ENCODE measurements at regions not wholly inside any gene's neighbourhood (a gene's known extent, or its start where the extent isn't known, plus 50 kb on each side); places are given as distances from the start of the nearest gene placed in this dataset.

DNA sequence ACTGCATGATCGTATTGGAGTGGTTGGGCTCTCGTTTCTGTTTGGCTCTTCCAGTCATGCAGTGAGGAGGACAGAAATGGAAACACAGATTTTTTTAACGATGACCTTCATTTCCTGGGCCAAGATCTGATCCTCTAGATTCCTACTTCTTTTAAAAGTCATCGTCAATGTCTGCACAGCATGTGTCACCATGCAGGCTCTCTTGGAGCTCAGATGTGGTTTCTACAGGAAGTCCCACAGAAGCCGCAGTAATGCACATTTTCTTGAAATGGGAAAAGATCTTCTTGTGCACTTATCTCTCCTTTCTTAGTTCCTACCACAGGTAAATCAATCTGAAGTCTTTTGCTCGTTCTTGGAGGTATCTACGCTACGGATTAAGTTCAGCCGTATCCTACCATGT is 626.9 kb downstream of the EFNB2 start:
- ChIA-PET POLR2A (no interaction called here), RAD21 (ENCODE audit: low non-redundant PET in 1 of 2, low total read pairs in 2 of 2, uncharacterized antibody in 2 of 2, unreplicated experiment in 2 of 2) (no interaction called here), CTCF (no interaction called here)
- Histone ChIP-seq H3K36me3 (ENCODE audit: control insufficient read depth in 1 of 2, insufficient read depth in 2 of 2, low read length in 2 of 2) (no peaks in the 10 kb centered on the region), H3K4me3 (replicated peaks in 1 of 2; ENCODE audit: low read depth in 1 of 2, low read length in 2 of 2) (no peak overlapping the region), H3K9me2 (ENCODE audit: insufficient read depth) (no peaks in the 10 kb centered on the region), H3K9me3 (ENCODE audit: control insufficient read depth in 1 of 2, insufficient read depth in 1 of 2, low read depth in 1 of 2, low read length in 2 of 2) (no peaks in the 10 kb centered on the region), H3K4me1 (ENCODE audit: control insufficient read depth in 1 of 2, insufficient read depth in 2 of 2, low read length in 2 of 2) (peaks cover 0 to 10% of the 10 kb centered on the region in 2 experiments; a peak in 2 of 4 replicates), H2AFZ (ENCODE audit: low read depth, low read length, poor library complexity, severe bottlenecking) (no peak overlapping the region), H3K9ac (ENCODE audit: low read length) (no peak overlapping the region), H3K27ac (ENCODE audit: low read depth, low read length) (no peak overlapping the region), H4K20me1 (ENCODE audit: insufficient read depth) (no peaks in the 10 kb centered on the region), H3K79me2 (ENCODE audit: insufficient read depth, low read length) (no peaks in the 10 kb centered on the region), H3K27me3 (ENCODE audit: insufficient read depth, low read length) (no peaks in the 10 kb centered on the region), H3K4me2 (ENCODE audit: low read length) (no peak overlapping the region)
- no TSS peak for BruUV-seq (replicated peaks)
- ATAC-seq (0 out of 2 replicates have a peak, but pooled peaks have one; percentile 47), DNase-seq (ENCODE audit: low read depth, low spot score) (no peak)
- TF ChIP-seq SIN3A (IDR thresholded peaks at IDR 0.05; ENCODE audit: low read depth), result no peak
- TF ChIP-seq TCF7L2 (IDR thresholded peaks at IDR 0.05; ENCODE audit: borderline replicate concordance, extremely low read depth, insufficient read depth, insufficient read length), result peak; percentile 39
- intact Hi-C loops (cut with micrococcal nuclease), result no loop called here

DNA sequence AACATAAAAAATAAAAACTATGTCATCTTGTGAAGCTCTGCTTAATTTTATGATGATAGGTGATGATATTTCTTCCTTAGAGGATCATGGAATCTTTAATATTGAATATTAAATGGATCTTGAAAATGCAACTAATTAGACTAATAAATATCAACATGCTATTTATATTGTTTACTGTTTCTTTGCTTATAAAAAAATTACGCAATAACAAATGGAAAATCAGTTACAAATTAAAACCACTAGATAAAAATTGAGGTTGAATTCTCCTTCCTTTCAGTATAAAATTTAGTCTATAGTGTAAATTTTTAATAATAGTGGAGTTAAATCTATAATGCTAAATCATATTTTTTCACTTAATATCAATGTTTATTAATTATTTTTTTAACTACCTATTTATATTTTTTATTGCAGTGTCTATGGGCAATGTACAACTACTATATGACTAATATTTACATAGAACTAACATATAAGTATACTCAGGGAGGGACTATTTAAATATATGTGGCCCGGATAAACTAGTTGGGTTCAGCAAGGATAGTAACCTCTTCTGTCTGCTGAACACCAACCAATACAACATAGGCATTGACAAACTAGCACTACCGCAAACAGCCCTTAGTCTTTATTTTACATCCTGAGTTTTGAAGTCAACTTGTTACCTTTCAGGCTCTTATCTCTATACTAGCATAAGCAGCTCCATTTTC is 628.0 kb downstream of the EFNB2 start:
- Histone ChIP-seq H4K20me1 (ENCODE audit: insufficient read depth) (no peaks in the 10 kb centered on the region), H3K4me2 (ENCODE audit: low read length) (no peak overlapping the region), H3K9ac (ENCODE audit: low read length) (no peak overlapping the region), H3K9me3 (ENCODE audit: control insufficient read depth in 1 of 2, insufficient read depth in 1 of 2, low read depth in 1 of 2, low read length in 2 of 2) (no peaks in the 10 kb centered on the region), H3K27me3 (ENCODE audit: insufficient read depth, low read length) (no peaks in the 10 kb centered on the region), H3K9me2 (ENCODE audit: insufficient read depth) (no peaks in the 10 kb centered on the region), H3K4me1 (ENCODE audit: control insufficient read depth in 1 of 2, insufficient read depth in 2 of 2, low read length in 2 of 2) (peaks cover 0 to 9% of the 10 kb centered on the region in 2 experiments; a peak in 2 of 4 replicates), H3K36me3 (ENCODE audit: control insufficient read depth in 1 of 2, insufficient read depth in 2 of 2, low read length in 2 of 2) (no peaks in the 10 kb centered on the region), H3K4me3 (replicated peaks in 1 of 2; ENCODE audit: low read depth in 1 of 2, low read length in 2 of 2) (no peak overlapping the region), H3K79me2 (ENCODE audit: insufficient read depth, low read length) (no peaks in the 10 kb centered on the region), H2AFZ (ENCODE audit: low read depth, low read length, poor library complexity, severe bottlenecking) (no peak overlapping the region), H3K27ac (ENCODE audit: low read depth, low read length) (no peak overlapping the region)
- DNase-seq (ENCODE audit: low read depth, low spot score), result no peak
- TF ChIP-seq YY1 (IDR thresholded peaks at IDR 0.05; ENCODE audit: extremely low read depth, insufficient replicate concordance, low read depth, low read length), result no peak
- TF ChIP-seq, protein P1, sequence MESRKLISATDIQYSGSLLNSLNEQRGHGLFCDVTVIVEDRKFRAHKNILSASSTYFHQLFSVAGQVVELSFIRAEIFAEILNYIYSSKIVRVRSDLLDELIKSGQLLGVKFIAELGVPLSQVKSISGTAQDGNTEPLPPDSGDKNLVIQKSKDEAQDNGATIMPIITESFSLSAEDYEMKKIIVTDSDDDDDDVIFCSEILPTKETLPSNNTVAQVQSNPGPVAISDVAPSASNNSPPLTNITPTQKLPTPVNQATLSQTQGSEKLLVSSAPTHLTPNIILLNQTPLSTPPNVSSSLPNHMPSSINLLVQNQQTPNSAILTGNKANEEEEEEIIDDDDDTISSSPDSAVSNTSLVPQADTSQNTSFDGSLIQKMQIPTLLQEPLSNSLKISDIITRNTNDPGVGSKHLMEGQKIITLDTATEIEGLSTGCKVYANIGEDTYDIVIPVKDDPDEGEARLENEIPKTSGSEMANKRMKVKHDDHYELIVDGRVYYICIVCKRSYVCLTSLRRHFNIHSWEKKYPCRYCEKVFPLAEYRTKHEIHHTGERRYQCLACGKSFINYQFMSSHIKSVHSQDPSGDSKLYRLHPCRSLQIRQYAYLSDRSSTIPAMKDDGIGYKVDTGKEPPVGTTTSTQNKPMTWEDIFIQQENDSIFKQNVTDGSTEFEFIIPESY (IDR thresholded peaks at IDR 0.05; ENCODE audit: extremely low read depth, insufficient replicate concordance, low read length), result no peak
- TF ChIP-seq ZFX (IDR thresholded peaks at IDR 0.05), result no peak
- no peak for TF ChIP-seq EZH2 (IDR thresholded peaks at IDR 0.05)
- ChIA-PET RAD21 (ENCODE audit: low non-redundant PET in 1 of 2, low total read pairs in 2 of 2, uncharacterized antibody in 2 of 2, unreplicated experiment in 2 of 2) (no interaction called here), CTCF (no interaction called here), POLR2A (no interaction called here)
- no peak for ATAC-seq
- no TSS peak for BruUV-seq (replicated peaks)
- intact Hi-C loops (cut with micrococcal nuclease), result no loop called here

Measured in HCT116 (cell line).